Calu3 (cell line): ENCODE measurements at regions not wholly inside any gene's neighbourhood (a gene's known extent, or its start where the extent isn't known, plus 50 kb on each side); places are given as distances from the start of the nearest gene placed in this dataset.

Experiments
- BruUV-seq: library from RNA; stranded (reverse); fragments of 400-500 nt; replicated peaks from 2 replicates; lab custom pipeline; 2021; lab: Mats Ljungman, UMichigan
- CTCF ChIA-PET: fragments of 300-600 bp; sonication (Branson Sonifier 250); formaldehyde crosslinking; loops from one replicate; lab custom pipeline; 2022; ENCODE audit warnings: antibody characterized with exemption; lab: Charles Lee
- DNase-seq: peaks from one replicate; pipeline ENCODE4 v3.0.0; 2022
- H3K27ac Mint-ChIP-seq: one replicate; pipeline ENCODE4 v1.8.0; 2022; ENCODE audit warnings: mixed read lengths; ENCODE audit not compliant: unreplicated experiment
- H3K27me3 Mint-ChIP-seq: one replicate; pipeline ENCODE4 v1.8.0; 2022; ENCODE audit warnings: mixed read lengths; ENCODE audit not compliant: unreplicated experiment
- H3K36me3 Mint-ChIP-seq: one replicate; pipeline ENCODE4 v1.8.0; 2022; ENCODE audit warnings: mild to moderate bottlenecking, moderate library complexity, mixed read lengths; ENCODE audit not compliant: insufficient read depth, unreplicated experiment
- H3K4me1 Mint-ChIP-seq: one replicate; pipeline ENCODE4 v1.8.0; 2022; ENCODE audit warnings: mild to moderate bottlenecking, low read depth, mixed read lengths; ENCODE audit not compliant: unreplicated experiment
- H3K4me3 Mint-ChIP-seq: one replicate; pipeline ENCODE4 v1.8.0; 2022; ENCODE audit warnings: mild to moderate bottlenecking, low read depth, moderate library complexity, mixed read lengths; ENCODE audit not compliant: unreplicated experiment
- H3K9me3 Mint-ChIP-seq: one replicate; pipeline ENCODE4 v1.8.0; 2022; ENCODE audit warnings: low read depth, mixed read lengths; ENCODE audit not compliant: unreplicated experiment
- CTCF ChIP-seq: fragments of 200-600 bp; IDR thresholded peaks from one replicate; pipeline ENCODE4 v1.8.0; 2022; ENCODE audit warnings: antibody characterized with exemption; ENCODE audit not compliant: unreplicated experiment
- intact Hi-C: fragments of 100-400 bp; cut with micrococcal nuclease; formaldehyde crosslinking; loops from one replicate; pipeline ENCODE4 v1.10.0; 2022; ENCODE audit not compliant: unreplicated experiment

GRCh38 chr2:153043385-153043784, 325.0 kb downstream of the ARL6IP6 start:
- H3K4me3 Mint-ChIP-seq: no peak overlapping the region
- H3K27me3 Mint-ChIP-seq: no peaks in the 10 kb centered on the region
- no peaks in the 10 kb centered on the region for H3K9me3 Mint-ChIP-seq
- no peaks in the 10 kb centered on the region for H3K36me3 Mint-ChIP-seq
- intact Hi-C loops: no loop called here
- CTCF ChIA-PET: no interaction called here
- no peak overlapping the region for H3K27ac Mint-ChIP-seq
- H3K4me1 Mint-ChIP-seq: peaks cover 8% of the 10 kb centered on the region
- BruUV-seq: no TSS peak
- no peak for TF ChIP-seq CTCF
- no peak for DNase-seq

GRCh38 chr2:153028626-153029025, 310.2 kb downstream of the ARL6IP6 start:
- intact Hi-C loops: no loop called here
- TF ChIP-seq CTCF: no peak
- peaks cover 7% of the 10 kb centered on the region for H3K4me1 Mint-ChIP-seq
- no peak overlapping the region for H3K27ac Mint-ChIP-seq
- no peaks in the 10 kb centered on the region for H3K9me3 Mint-ChIP-seq
- H3K27me3 Mint-ChIP-seq: no peaks in the 10 kb centered on the region
- H3K4me3 Mint-ChIP-seq: no peak overlapping the region
- CTCF ChIA-PET: no interaction called here
- H3K36me3 Mint-ChIP-seq: no peaks in the 10 kb centered on the region
- BruUV-seq: no TSS peak
- no peak for DNase-seq

- Mint-ChIP-seq H3K4me1 (peaks cover 7% of the 10 kb centered on the region), H3K9me3 (no peaks in the 10 kb centered on the region), H3K36me3 (no peaks in the 10 kb centered on the region), H3K27ac (no peak overlapping the region), H3K4me3 (no peak overlapping the region), H3K27me3 (no peaks in the 10 kb centered on the region)
- no peak for TF ChIP-seq CTCF
- CTCF ChIA-PET: no interaction called here
- no peak for DNase-seq
- no TSS peak for BruUV-seq
- intact Hi-C loops: no loop called here
These were observed 309.1 kb downstream of the ARL6IP6 start for GRCh38 chr2:153027533-153027932.

GRCh38 chr2:153020201-153020600, 301.8 kb downstream of the ARL6IP6 start:
- Mint-ChIP-seq H3K9me3 (peaks cover 11% of the 10 kb centered on the region), H3K36me3 (no peaks in the 10 kb centered on the region), H3K4me3 (no peak overlapping the region), H3K27me3 (no peaks in the 10 kb centered on the region), H3K27ac (no peak overlapping the region), H3K4me1 (peaks cover 7% of the 10 kb centered on the region)
- DNase-seq: no peak
- CTCF ChIA-PET: no interaction called here
- intact Hi-C loops: no loop called here
- no TSS peak for BruUV-seq
- TF ChIP-seq CTCF: no peak
